Transverse colon (tissue), 4 donors: ENCODE measurements at regions not wholly inside any gene's neighbourhood (a gene's known extent, or its start where the extent isn't known, plus 50 kb on each side); places are given as distances from the start of the nearest gene placed in this dataset.

Experiments
- CTCF ChIP-seq, 5 experiments: fragments of 200-600 bp in 3 of 5; fragments of 450-650 bp in 2 of 5; sonication (generic) in 3 of 5; IDR thresholded peaks; 1 replicate in 2 of 5; 2 replicates in 3 of 5; pipeline ENCODE4 v1.5.1; 2016 to 2017; ENCODE audit warnings: antibody characterized with exemption in 5 of 5, inconsistent platforms in 3 of 5, mild to moderate bottlenecking in 2 of 5, moderate library complexity in 1 of 5
- POLR2A ChIP-seq: fragments of 450-650 bp; IDR thresholded peaks from one replicate; pipeline ENCODE4 v1.6.1; 2016; ENCODE audit warnings: antibody characterized with exemption, mild to moderate bottlenecking, moderate library complexity
- POLR2AphosphoS5 ChIP-seq, 3 donors: sonication (generic); formaldehyde crosslinking; IDR thresholded peaks; one replicate each; pipeline ENCODE4 v1.6.1; 2016; ENCODE audit warnings: antibody characterized with exemption in 3 of 3

- no peak for TF ChIP-seq CTCF (IDR thresholded peaks at IDR 0.05)
- TF ChIP-seq POLR2A: no peak
- TF ChIP-seq POLR2AphosphoS5 (IDR thresholded peaks at IDR 0.05): no peak
These were observed 103.6 kb downstream of the ATP23 start for GRCh38 chr12:58044966-58045365.
